Tibial artery (tissue), 4 donors: ENCODE measurements at regions not wholly inside any gene's neighbourhood (a gene's known extent, or its start where the extent isn't known, plus 50 kb on each side); places are given as distances from the start of the nearest gene placed in this dataset.
A peak's percentile ranks its signal among the peaks of the same experiment; 100 is the strongest.

Experiments
- DNase-seq, 2 donors: peaks; one replicate each; pipeline ENCODE4 v3.0.0-alpha.2; 2019
- H3K27ac ChIP-seq, 2 donors: fragments of 200-600 bp; sonication (generic) in 1 of 2; 1 replicate in 1 of 2; 2 replicates in 1 of 2; pipeline ENCODE4 v1.5.1; 2018 to 2019; ENCODE audit warnings: mild to moderate bottlenecking in 1 of 2
- H3K27me3 ChIP-seq, 2 donors: fragments of 200-600 bp; sonication (generic) in 1 of 2; one replicate each; pipeline versions ENCODE4 v1.5.1 to v1.6.0; 2016 to 2019
- H3K36me3 ChIP-seq, 3 donors: fragments of 200-600 bp; sonication (generic) in 2 of 3; one replicate each; pipeline ENCODE4 v1.5.1; 2016 to 2019; ENCODE audit warnings: mild to moderate bottlenecking in 2 of 3
- H3K4me1 ChIP-seq, 4 donors: fragments of 200-600 bp; sonication (generic) in 2 of 4; 1 replicate in 3 of 4; 2 replicates in 1 of 4; pipeline ENCODE4 v1.5.1; 2016 to 2019
- H3K4me3 ChIP-seq, 2 donors: fragments of 200-600 bp; sonication (generic) in 1 of 2; 1 replicate in 1 of 2; 2 replicates in 1 of 2; pipeline ENCODE4 v1.5.1; 2018 to 2019; ENCODE audit warnings: mild to moderate bottlenecking in 2 of 2
- H3K9me3 ChIP-seq, 3 donors: fragments of 200-600 bp; sonication (generic) in 1 of 3; one replicate each; pipeline ENCODE4 v1.5.1; 2016 to 2019
- intact Hi-C: fragments of 100-400 bp; cut with DNase I; formaldehyde crosslinking; loops from one replicate; pipeline ENCODE4 v1.15.0; 2023; ENCODE audit warnings: low total_unique reads
- TF ChIP-seq, protein P1 (sequence below), 2 experiments: fragments of 200-600 bp in 1 of 2; fragments of 450-650 bp in 1 of 2; IDR thresholded peaks; one replicate each; pipeline ENCODE4 v1.5.1; 2017 to 2019; ENCODE audit warnings: antibody characterized with exemption in 2 of 2, mild to moderate bottlenecking in 1 of 2, moderate library complexity in 1 of 2

DNA sequence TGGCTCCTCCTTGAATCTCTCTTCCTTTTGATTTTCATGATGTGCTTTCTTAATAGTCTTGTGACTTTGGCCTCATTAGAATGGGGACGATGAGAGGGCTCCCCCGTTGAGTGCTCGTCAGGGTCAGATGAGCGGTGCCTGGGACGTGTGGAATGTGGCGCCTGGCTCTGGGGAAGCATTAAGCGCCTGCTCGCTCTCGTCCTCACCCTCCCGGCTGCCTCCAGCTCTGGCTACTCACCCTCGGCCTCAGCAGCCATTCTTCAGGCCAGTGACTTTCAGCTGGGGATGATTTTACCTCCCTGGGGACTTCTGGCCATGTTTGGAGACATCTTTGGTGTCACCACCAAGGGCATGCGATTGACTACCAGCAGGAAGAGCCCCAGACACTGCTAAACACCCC is 69.7 kb downstream of the RPS6KA4 start:
- H3K9me3 ChIP-seq: peaks cover 0 to 7% (median 0%) of the 10 kb centered on the region in 3 donors
- no peak overlapping the region for H3K27ac ChIP-seq
- H3K4me3 ChIP-seq: no peak overlapping the region
- DNase-seq: no peak
- intact Hi-C loops: no loop called here
- H3K36me3 ChIP-seq: no peaks in the 10 kb centered on the region
- TF ChIP-seq, protein P1, sequence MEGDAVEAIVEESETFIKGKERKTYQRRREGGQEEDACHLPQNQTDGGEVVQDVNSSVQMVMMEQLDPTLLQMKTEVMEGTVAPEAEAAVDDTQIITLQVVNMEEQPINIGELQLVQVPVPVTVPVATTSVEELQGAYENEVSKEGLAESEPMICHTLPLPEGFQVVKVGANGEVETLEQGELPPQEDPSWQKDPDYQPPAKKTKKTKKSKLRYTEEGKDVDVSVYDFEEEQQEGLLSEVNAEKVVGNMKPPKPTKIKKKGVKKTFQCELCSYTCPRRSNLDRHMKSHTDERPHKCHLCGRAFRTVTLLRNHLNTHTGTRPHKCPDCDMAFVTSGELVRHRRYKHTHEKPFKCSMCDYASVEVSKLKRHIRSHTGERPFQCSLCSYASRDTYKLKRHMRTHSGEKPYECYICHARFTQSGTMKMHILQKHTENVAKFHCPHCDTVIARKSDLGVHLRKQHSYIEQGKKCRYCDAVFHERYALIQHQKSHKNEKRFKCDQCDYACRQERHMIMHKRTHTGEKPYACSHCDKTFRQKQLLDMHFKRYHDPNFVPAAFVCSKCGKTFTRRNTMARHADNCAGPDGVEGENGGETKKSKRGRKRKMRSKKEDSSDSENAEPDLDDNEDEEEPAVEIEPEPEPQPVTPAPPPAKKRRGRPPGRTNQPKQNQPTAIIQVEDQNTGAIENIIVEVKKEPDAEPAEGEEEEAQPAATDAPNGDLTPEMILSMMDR (IDR thresholded peaks at IDR 0.05): no peak
- H3K4me1 ChIP-seq: no peaks in the 10 kb centered on the region
- H3K27me3 ChIP-seq: no peaks in the 10 kb centered on the region

DNA sequence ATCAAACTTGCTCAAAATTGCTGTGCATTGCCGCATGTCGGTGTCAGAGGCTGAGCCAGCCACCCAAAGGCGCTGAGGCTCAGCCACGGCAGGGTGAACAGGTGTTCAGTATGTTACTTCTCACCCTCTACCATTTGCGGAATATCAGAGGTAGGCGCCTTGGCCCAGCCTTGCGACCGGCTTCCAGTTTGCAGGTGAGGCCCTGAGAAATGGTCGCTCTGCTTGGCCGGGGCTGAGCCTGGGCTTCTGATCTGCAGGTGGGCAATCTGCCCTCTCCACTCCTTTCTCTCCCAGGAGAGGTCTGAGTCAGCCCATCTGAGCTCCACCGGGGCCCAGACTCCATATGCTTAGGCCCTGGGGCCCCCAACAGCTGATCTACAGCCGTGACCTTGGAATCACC is 71.0 kb downstream of the RPS6KA4 start:
- peaks cover 0 to 11% (median 8%) of the 10 kb centered on the region in 4 donors for H3K4me1 ChIP-seq
- H3K9me3 ChIP-seq: peaks cover 0 to 7% (median 0%) of the 10 kb centered on the region in 3 donors
- TF ChIP-seq, protein P1 (IDR thresholded peaks at IDR 0.05): no peak
- no peaks in the 10 kb centered on the region for H3K27me3 ChIP-seq
- intact Hi-C loops: no loop called here
- no peak overlapping the region for H3K27ac ChIP-seq
- no peaks in the 10 kb centered on the region for H3K36me3 ChIP-seq
- no peak overlapping the region for H3K4me3 ChIP-seq
- no peak for DNase-seq

DNA sequence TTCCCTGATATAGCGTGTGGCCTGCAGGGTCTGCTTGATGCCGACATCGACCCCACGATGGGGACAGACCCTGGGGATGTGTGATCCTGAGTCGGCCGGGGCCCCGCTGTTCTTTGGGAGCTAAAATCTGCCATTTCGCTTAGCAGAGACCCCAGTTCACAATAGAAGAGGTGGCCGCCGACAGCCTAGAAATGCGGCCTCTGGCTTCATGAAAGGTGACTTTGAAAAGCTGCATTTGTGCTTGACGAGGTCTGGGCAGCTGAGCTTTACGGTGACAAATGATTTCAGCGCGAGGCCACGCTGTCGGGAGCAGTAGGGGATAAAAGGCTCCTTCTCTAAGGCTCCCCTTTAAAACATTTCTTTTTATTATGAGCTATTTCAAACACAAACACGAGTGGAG is 71.7 kb downstream of the RPS6KA4 start:
- peaks cover 0 to 7% (median 0%) of the 10 kb centered on the region in 3 donors for H3K9me3 ChIP-seq
- intact Hi-C loops: no loop called here
- TF ChIP-seq, protein P1 (IDR thresholded peaks at IDR 0.05): no peak
- no peak overlapping the region for H3K27ac ChIP-seq
- no peak overlapping the region for H3K4me3 ChIP-seq
- H3K36me3 ChIP-seq: no peaks in the 10 kb centered on the region
- H3K4me1 ChIP-seq: peaks cover 0 to 17% (median 13%) of the 10 kb centered on the region in 4 donors
- no peak for DNase-seq
- no peaks in the 10 kb centered on the region for H3K27me3 ChIP-seq

DNA sequence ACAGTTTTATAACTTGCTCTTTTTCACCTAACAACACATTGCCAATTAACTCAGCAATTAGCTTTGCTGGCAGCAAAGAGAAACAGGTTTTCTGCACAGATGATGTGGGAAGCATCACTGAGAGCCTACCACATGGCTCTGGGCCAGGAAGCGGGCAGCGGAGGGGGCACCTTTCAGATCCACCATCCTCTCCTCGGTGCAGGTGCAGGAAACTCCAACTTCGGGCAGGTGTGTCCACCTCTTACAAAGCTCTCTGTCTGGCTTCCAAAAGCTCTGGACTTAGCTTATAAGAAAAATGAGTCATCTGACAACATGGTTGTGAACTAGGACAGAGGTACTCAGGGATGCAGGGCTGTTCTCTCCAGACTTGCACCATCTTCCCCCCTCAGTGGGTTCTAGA is 77.0 kb downstream of the RPS6KA4 start:
- Histone ChIP-seq H3K36me3 (no peaks in the 10 kb centered on the region), H3K4me3 (no peak overlapping the region), H3K9me3 (peaks cover 0 to 7% (median 0%) of the 10 kb centered on the region in 3 donors), H3K4me1 (peaks cover 0 to 32% (median 21%) of the 10 kb centered on the region in 4 donors), H3K27ac (peak overlapping the region in 1 of 2 donors; percentile 16), H3K27me3 (peaks cover 0 to 7% of the 10 kb centered on the region in 2 donors)
- intact Hi-C loops: no loop called here
- TF ChIP-seq, protein P1 (IDR thresholded peaks at IDR 0.05): no peak
- DNase-seq: no peak

DNA sequence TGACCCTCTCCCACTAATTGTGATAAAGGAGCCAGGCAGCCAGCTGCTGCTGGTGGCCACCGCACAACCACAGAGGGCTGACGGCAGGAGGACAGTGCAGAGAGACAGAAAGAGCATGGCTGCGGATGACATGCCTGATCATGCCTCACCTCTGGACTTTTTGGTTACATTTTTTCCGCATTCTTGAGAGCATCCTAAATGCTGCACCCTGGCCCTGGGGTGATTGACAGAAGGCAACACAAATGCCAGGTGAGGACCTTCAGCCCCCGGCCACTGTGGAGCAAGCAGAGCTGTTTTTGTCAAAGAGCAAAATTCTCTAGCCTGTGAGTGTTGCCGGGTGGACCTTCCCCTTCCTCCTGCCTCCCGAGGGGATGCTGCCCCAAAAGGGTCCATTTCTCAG is 78.5 kb downstream of the RPS6KA4 start:
- no peak for DNase-seq
- TF ChIP-seq, protein P1 (IDR thresholded peaks at IDR 0.05): no peak
- H3K9me3 ChIP-seq: peaks cover 0 to under 1% (median 0%) of the 10 kb centered on the region in 3 donors
- intact Hi-C loops: no loop called here
- peaks cover 0 to 7% of the 10 kb centered on the region in 2 donors for H3K27me3 ChIP-seq
- H3K4me1 ChIP-seq: peaks cover 0 to 45% (median 21%) of the 10 kb centered on the region in 4 donors
- no peak overlapping the region for H3K27ac ChIP-seq
- no peaks in the 10 kb centered on the region for H3K36me3 ChIP-seq
- no peak overlapping the region for H3K4me3 ChIP-seq
